ENCODE measurements at regions not wholly inside any gene's neighbourhood (a gene's known extent, or its start where the extent isn't known, plus 50 kb on each side); places are given as distances from the start of the nearest gene placed in this dataset.
"Not testable (repeated sequence)": the region's sequence is repeated elsewhere in the genome, so short reads cannot be mapped to it uniquely, and the experiment has no call there.

DNA sequence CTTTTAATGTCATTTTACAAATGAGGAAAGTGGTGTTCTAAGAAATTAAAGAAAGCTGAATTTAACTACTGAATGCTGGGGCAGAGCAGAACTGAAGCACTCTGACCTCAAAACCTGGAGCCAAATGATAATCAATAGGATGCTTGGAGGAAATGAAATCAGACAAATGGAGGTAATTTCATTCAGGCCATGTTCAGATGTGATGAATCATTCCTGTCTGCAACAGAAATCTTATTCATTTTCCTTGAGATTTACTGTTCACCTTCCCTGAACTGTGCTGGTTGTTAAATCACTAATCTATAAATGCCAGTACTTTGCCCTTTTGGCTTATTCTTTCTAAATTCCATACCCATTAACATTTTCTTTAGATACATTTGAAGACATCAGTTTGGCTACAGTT is 85.6 kb upstream of the SNX7 start:
- no peak for DNase-seq (ENCODE audit: low read depth)

DNA sequence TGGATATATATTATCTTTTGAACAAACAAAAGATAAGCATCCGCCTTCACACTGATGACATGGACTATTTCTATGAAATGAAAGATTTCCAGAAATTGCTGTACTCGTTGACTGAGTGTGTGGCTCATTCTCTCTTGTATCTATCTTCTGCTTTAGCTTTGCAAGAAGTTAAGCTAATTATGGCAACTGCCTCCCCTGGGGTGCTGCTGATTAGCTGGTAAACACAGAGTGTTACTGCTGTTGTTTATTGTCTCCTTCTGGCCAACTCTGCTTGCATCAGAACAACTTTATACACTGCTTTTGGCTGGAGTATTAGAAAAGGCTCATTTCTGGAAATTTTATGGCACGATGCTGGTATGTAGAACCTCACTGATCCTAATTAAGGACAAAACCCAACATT is 95.6 kb upstream of the SNX7 start:
- no peak for DNase-seq (ENCODE audit: low read depth)

DNA sequence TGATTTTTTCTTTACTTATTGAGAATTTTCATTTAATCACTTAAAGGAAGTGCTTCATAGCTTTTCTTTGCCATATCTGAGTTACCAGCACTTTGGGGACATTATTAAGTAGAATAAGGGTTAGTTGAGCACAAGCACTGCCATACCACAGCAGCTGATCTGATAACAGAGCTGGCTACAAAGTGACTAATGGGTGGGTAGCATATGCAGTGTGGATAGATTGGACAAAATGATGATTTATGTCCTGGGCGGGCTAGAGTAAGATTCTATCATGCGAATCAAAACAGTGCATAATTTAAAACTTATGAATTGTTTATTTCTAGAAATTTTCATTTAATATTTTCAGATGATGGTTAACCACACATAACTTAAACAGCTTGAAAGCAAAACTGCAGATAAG is 102.2 kb upstream of the SNX7 start:
- DNase-seq (ENCODE audit: low read depth): no peak

DNA sequence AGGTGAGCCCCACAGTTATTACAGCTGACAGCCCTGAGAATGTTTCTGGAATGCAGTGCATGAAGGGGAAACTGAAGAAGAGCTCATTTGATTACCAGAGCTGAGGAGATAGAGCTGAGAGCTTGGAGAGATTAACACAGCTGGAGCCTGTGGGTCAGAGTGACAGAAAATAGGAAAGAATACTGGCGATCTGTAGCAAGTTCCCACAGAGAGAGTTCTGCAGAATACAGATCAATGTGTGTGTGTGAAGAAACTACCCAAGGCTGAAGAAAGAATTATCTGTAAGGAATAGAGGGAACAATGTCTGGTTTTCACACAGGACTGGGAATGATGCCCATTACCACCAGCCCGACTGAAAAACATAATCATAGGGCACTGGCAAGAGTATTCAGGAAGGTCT is 103.6 kb upstream of the SNX7 start:
- no peak for DNase-seq (ENCODE audit: low read depth)

DNA sequence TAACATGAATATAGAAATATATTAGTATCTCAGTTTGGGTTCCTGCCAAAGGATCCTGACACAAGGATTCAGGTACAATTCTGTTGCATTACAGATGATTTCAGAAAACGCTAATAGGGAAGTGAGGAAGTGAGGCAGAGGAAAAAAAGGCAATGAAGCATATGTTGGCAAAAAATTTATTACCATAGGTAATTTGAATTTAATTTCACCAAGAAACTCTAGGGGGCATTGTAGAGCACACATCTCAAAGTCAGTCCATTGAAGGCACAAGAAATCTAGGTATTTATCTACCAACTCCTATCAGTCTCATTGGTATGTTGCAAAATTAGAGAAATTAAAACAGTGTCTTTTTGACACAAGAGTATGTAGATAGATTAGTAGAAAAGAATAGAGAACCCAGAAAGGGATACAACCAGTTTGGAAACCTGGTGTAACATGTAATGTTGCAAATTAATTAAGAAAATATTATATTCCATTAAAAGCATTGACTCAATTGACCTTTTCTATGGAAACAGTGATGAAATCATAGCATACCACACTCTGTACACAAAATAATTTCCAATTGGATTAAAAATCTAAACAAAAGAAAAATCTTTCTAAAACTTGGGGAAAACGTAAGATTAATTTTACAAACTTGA is 104.9 kb upstream of the SNX7 start:
- no peak for DNase-seq (ENCODE audit: low read depth)

DNA sequence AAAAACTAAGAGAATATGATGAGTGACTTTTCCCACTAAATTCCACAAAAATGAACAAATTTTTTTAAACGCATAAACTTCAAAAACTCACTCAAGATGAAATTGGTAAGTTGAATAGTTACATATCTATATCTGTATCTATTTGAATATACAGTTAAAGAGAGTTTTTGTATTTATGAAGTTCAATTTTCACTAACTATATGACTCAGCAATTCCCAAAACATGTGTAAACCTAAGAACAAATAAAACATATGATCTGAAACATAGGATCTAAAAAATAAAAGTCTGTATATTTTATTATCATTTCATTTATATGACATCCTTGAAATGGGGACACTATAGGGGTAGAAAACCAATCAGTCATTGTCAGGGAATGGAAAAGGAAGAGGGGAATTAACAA is 105.7 kb upstream of the SNX7 start:
- DNase-seq (ENCODE audit: low read depth): no peak

DNA sequence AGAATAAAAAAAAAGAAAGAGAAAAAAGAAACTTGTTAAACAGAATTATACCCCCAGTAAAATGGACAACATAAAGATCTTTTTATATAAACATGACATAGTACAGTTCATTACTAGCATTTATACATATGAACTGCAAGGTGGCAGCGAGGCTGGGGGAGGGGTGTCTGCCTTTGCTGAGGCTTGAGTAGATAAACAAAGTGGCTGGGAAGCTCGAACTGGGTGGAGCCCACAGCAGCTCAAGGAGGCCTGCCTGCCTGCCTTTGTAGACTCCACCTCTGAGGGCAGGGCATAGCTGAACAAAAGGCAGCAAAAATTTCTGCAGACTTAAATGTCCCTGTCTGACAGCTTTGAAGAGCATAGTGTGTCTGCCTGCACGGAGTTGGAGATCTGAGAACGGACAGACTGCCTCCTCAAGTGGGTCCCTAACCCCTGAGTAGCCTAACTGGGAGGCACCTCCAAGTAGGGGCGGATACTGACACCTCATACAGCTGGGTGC is 108.9 kb upstream of the SNX7 start:
- DNase-seq (ENCODE audit: low read depth): not testable (repeated sequence)

DNA sequence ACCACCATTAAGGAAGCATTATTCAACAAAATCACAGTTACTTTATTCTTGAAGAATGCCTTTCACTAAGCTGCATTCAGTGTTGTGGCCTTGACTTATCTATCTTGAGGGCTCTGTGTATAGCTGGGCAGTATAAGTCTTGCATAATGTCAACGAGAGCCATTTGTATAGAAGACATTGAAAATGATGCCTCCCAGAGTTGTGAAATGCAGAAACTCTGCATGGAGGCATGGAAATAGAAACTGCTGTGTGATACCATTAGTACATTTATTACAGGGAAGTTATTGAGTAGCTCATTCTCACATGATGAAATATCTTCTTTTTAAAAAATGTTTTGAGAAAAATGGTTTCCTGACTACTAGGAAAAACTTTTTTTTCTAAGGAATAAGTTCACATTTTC is 111.4 kb upstream of the SNX7 start:
- no peak for DNase-seq (ENCODE audit: low read depth)

DNA sequence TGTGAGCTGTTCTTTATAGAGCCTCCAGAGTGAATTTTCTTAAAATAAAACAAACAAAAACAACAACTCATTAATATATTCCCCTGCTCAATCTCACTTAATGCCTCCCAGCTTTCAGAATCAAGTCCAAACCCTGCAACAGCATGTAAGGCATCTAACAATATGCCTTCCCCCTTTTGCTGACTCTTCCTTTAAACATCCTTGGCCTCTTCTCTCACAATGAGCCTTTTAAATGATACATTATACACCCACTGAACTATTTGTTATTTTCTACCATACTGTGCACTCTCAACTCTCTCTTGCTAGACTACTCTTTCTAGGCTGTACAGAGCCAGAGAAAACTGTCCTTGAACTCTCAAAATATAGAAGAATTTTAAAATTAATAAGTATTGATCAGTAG is 115.2 kb upstream of the SNX7 start:
- DNase-seq (ENCODE audit: low read depth): no peak

DNA sequence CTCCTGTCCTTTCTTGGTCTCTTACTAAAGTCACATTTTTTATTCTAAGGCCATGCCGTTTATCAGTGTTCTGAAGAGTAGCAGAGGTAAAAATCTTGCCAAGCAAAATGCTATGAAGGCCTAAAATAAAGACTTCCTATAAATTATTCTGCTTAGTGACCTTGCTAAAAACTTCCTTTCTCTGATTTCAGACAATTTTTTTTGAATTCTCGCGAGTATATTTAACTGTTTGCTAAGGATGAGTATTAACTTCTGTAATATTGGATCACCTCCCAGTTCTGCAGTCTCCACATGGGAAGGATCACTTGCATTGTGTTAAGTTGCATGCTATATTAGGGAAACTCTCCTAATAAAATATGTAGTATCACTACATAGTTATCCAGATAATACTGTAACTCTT is 123.4 kb upstream of the SNX7 start:
- DNase-seq (ENCODE audit: low read depth): no peak

DNA sequence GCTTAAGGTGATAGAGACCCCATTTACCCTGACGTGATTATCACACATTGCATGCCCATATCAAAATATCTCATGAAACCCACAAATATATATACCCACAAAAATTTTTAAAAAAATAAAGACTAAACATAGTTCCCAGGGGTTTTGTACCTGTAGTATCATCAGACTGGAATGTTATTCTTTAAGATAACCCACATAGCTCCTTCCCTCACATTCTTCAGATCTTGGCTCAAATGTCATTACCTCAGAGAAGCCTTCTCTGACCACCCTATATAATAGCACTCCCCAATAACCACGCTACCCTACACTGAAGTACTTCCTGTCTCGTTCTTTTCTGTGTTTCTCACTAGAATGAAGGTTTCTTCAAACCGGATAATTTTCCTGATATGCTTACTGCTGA is 138.3 kb upstream of the SNX7 start:
- DNase-seq (ENCODE audit: low read depth): no peak

DNA sequence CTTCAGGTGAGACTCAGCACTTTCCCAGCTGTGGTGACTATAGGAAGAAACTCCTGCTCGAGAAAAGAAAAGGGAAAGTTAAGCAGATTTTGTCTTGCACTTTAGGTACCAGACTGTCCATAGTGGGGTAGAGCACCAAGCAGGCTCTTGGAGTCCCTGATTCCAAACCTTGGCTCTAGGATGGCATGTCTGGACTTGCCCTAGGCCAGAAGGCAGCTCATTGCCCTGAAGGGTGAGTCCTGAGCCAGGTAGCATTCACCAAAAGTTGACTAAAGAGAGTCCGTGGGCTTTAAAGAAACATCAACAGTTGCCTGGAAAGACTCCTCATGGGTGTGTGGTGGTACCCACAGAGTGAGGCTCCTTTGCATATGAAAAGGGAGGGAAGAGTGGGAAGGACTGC is 145.2 kb upstream of the SNX7 start:
- DNase-seq (ENCODE audit: low read depth): no peak

DNA sequence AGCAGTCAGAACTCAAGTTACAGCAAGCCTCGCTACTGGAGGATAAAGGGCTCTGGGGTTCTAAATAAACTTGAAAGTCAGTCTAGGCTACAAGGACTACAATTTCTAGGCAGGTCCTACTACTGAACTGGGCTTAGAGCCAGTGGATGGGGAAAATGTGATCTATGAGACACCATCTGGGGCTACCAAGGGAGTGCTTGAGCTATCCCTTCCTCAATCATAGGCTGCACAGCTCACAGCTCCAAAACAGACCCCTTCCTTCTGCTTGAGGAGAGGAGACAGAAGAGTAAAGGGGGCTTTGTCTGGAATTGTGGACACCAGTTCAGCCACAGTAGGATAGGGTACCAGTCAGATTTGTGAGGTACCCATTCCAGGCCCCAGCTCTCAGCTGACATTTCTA is 145.8 kb upstream of the SNX7 start:
- DNase-seq (ENCODE audit: low read depth): no peak

DNA sequence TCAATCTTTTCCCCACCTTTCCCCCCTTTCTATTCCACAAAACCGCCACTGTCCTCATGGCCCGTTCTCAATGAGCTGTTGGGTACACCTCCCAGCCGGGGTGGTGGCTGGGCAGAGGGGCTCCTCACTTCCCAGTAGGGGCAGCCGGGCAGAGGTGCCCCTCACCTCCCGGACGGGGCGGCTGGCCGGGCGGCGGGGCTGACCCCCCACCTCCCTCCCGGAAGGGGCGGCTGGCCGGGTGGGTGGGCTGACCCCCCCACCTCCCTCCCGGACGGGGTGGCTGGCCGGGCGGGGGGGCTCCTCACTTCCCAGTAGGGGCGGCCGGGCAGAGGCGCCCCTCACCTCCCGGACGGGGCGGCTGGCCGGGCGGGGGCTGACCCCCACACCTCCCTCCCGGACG is 149.3 kb upstream of the SNX7 start:
- not testable (repeated sequence) for DNase-seq (ENCODE audit: low read depth)

DNA sequence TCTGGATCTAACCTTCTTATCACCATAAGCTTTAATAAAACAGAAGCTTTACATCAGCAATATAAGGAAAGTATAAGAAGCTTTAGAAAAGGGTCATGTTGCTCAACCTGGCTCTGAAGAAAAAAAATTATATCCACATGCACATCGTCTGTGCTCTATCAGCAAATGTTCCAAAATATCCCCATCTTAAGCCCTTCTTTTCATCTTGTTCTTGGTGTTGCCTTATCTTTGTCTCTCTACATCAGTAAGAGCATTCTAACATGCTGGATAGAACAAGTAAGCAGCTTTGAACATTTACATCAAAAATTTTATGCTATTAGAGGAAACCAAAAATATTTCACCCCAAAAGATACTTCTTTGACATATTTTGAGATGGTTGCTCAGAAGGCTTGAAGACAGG is 157.8 kb upstream of the SNX7 start:
- no peak for DNase-seq (ENCODE audit: low read depth)

DNA sequence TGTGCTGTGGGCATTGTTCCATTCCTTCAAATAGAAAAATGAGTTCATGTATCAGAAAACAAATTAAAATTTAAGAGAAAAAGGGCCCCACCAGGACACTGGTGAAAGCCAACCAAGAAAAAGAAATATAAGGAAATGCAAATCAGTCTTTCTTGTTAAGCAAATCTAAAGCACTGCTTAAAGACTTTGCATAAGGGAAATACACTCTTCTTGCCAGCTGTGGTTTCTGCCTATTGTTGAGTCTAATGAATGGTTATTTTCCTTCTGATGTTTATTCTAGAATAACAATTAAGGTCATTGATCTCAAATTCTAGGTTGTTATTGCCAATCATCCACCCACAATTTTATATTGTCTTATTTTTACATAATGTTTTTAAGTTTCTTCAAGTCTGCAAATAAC is 158.6 kb upstream of the SNX7 start:
- no peak for DNase-seq (ENCODE audit: low read depth)

DNA sequence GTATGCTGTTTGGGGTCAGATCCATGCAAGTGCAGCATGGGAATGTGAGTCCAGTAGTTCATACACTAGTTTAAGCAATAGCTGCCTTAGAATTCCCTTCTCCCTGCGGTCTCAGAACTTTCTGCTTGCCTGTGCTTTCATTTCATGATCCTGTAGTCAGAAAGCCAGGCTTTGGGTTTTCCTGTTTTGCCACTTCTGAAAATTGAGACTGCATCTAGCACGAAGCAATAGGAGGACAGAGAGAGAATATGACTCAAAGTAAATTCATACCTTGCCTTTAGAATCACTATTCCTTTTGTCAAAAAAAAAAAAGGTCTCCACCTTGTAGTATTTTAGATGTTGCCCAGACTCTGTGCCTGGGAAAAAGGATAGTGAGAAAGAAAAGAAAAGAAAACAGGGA is 161.2 kb upstream of the SNX7 start:
- DNase-seq (ENCODE audit: low read depth): no peak

DNA sequence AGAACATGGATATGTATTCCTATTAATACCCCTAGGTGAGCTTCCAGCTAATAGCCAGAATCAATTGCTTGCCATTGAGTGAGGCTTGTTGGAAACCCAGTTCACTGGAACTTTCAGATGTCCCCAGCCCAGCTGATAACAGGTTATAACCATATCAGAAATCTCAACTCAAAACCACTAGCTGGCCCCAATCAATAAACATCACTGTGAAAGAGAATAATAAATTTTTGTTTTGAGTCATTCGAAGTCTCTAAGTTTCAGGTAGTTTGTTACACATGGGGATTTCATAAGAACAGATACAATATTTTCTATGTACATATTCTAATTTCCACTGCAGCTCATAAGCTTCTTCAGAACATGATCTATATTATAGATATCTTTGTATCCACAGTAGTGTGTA is 162.9 kb upstream of the SNX7 start:
- no peak for DNase-seq (ENCODE audit: low read depth)

DNA sequence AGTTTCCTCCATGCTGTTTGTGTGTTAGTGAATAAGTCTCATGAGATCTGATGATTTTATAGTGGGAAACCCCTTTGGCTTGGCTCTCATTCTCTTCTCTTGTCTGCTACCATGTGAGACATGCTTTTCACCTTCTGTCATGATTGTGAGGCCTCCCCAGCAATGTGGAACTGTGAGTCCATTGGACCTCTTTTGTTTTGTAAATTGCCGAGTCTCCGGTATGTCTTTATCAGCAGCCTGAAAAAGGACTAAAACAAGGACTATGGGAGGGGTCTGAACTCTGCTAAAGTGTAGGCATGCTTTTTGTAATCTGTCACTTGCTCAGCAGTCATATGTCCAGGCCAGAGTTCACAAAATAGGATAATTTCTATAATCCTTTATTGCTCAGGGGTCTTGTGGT is 164.0 kb upstream of the SNX7 start:
- no peak for DNase-seq (ENCODE audit: low read depth)

DNA sequence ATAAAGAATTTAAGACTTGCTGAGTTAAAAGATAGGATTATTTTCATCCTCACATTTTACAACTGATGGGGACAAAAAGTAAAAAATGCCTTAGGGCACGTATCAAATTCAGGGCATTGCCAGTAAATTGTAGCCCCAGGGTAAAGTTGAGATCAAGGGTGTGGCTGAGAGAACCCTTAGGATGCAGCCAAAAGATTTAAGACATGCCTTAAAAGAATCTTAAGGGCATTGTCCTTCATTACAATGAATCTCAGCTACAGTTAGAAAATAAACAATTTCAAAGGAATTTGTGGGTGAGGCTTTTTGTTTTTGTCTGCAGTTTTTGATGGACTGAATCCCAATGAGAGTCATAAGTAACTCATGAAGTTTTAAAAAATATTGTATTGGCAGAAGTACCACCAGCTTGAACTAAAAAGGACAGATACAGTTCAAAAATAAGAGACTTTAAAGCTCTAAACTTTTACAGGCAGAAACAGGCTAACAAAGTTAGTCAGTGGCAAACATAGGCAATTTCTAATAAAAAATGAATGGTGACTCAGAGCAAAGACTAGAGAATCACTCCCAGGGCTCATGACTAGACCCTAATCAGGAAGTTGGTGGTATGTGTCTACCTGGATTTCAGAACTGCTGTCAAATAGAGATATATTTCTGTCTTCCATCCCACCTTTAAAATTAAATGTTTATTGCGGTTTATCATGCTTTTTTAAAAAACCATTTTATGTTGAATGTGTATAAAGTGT is 165.1 kb upstream of the SNX7 start:
- no peak for DNase-seq (ENCODE audit: low read depth)

DNA sequence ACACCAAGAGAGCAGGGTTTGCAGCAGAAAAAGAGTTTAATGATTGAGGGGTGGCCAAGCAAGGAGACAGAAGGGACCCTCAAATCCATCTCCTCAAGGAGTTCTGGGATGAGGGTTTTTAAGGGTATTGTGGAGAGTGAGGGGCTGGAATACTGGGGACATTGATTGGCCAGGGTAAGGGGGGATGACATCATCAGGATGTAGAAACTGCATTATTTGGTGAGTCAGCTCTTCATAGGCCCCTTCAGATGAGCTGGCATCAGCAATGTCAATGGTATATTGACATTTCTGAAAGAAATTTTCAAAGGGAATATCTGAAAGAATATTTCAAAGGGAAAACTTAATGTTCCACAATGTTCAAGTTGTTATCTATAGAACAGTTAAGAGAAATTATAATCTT is 168.1 kb upstream of the SNX7 start:
- no peak for DNase-seq (ENCODE audit: low read depth)

DNA sequence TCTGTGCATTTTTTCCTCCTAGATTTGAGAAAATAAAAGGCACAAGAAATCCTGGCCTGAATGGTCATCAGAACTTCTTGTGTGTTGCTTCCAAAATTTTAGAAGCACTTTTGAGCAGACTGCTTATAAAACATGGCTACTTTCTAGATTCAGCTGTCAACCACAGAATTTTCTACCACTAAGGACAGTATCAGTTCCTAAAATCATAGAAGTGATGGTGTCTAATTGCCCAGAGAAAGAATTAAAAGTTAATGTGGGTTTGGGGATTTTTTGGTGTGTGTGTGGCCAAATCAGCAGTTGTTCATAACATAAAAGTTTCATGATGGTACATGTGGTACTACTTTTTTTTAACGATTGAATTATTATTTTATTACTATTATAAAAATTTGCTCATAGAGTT is 171.4 kb upstream of the SNX7 start:
- no peak for DNase-seq (ENCODE audit: low read depth)

DNA sequence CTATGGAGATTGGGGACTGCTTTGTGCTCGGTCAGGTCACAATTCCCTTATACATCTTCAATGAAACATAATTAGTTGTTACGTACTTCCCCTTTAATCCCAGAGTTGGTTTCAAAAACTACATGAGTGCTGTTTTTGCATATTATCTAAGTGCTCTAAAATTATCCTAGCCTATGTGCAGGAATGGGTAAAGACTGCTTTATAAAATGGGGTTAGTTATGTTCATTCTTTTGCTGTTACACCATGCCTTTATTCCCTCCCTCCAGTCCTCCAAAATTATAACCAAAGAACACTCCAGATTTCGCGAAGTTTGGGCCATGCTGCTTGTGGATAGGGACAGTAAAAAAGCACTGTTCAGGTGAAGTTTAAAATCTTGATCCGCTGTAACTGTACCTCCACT is 173.9 kb upstream of the SNX7 start:
- DNase-seq (ENCODE audit: low read depth): no peak

DNA sequence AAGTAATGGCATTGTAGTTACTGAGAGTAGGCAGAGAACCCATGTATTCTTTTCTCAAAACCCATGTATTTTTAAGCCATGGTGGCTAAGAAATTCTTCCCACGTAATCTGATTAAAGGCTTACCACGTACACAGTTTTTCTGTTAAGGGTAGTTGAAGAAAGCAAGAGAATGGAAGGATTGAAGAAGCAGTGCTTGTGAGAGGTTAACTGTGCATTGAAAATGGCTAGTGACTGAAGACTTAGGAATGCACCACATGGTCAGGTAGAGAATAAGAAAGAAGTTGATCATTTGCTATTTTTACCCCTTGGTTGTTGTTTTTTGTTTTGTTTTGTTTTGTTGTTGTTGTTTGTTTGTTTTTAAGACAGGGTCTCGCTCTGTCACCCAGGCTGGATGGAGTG is 178.9 kb upstream of the SNX7 start:
- no peak for DNase-seq (ENCODE audit: low read depth)
